Keratinocyte (primary cell): ENCODE measurements at regions not wholly inside any gene's neighbourhood (a gene's known extent, or its start where the extent isn't known, plus 50 kb on each side); places are given as distances from the start of the nearest gene placed in this dataset.
"Not testable (repeated sequence)": the region's sequence is repeated elsewhere in the genome, so short reads cannot be mapped to it uniquely, and the experiment has no call there.

Source experiments
- DNase-seq: peaks from one replicate; pipeline ENCODE4 v3.0.0-alpha.2; 2011; ENCODE audit warnings: low read depth, missing footprints, low spot score
- FAIRE-seq: peaks from 2 replicates; lab custom pipeline; 2011; peaks lifted over from hg19 to GRCh38; lab: Jason Lieb, UNC
- H2AFZ ChIP-seq: 2 replicates; pipeline ENCODE4 v1.6.0; 2012; ENCODE audit warnings: low read length, control low read depth, inconsistent platforms; ENCODE audit not compliant: control insufficient read depth
- H3K27ac ChIP-seq: 2 replicates; pipeline ENCODE4 v1.5.1; 2011; ENCODE audit warnings: low read length; ENCODE audit not compliant: control insufficient read depth, insufficient read depth
- H3K27me3 ChIP-seq: 3 replicates; pipeline ENCODE4 v1.6.0; 2011; ENCODE audit warnings: low read length; ENCODE audit not compliant: control insufficient read depth, insufficient read depth; ENCODE audit errors: extremely low read depth
- H3K36me3 ChIP-seq, 2 experiments: 2 replicates in 1 of 2; 3 replicates in 1 of 2; pipeline ENCODE4 v1.5.1; 2011; ENCODE audit warnings: low read length in 2 of 2, mild to moderate bottlenecking in 1 of 2; ENCODE audit not compliant: control insufficient read depth in 2 of 2, insufficient read depth in 2 of 2; ENCODE audit errors: extremely low read depth in 1 of 2
- H3K4me1 ChIP-seq: 3 replicates; pipeline ENCODE4 v1.5.1; 2011; ENCODE audit warnings: low read length; ENCODE audit not compliant: control insufficient read depth, insufficient read depth; ENCODE audit errors: extremely low read depth
- H3K4me2 ChIP-seq: 3 replicates; pipeline ENCODE4 v1.6.0; 2011; ENCODE audit warnings: low read depth, low read length; ENCODE audit not compliant: control insufficient read depth, insufficient read depth; ENCODE audit errors: extremely low read depth
- H3K4me3 ChIP-seq, 3 experiments: fragments of 200-600 bp in 1 of 3; sonication (generic) in 1 of 3; 2 replicates in 2 of 3; 3 replicates in 1 of 3; pipeline ENCODE4 v1.5.1; 2011 to 2016; ENCODE audit warnings: low read length in 3 of 3, mild to moderate bottlenecking in 3 of 3, control low read depth in 2 of 3, inconsistent platforms in 1 of 3, low read depth in 1 of 3, mixed read lengths in 1 of 3, mixed run types in 1 of 3, moderate library complexity in 1 of 3; ENCODE audit not compliant: control insufficient read depth in 2 of 3, insufficient read depth in 2 of 3; ENCODE audit errors: extremely low read depth in 1 of 3
- H3K79me2 ChIP-seq: 2 replicates; pipeline ENCODE4 v1.6.0; 2012; ENCODE audit warnings: low read length; ENCODE audit not compliant: control insufficient read depth, insufficient read depth
- H3K9ac ChIP-seq: 3 replicates; pipeline ENCODE4 v1.6.0; 2011; ENCODE audit warnings: low read length; ENCODE audit not compliant: control insufficient read depth, insufficient read depth; ENCODE audit errors: extremely low read depth
- H3K9me1 ChIP-seq: 3 replicates; pipeline ENCODE4 v1.6.0; 2011; ENCODE audit warnings: low read length; ENCODE audit not compliant: control insufficient read depth, insufficient read depth; ENCODE audit errors: extremely low read depth
- H3K9me3 ChIP-seq: 2 replicates; pipeline ENCODE4 v1.5.1; 2012; ENCODE audit warnings: low read depth, low read length; ENCODE audit not compliant: control insufficient read depth
- H4K20me1 ChIP-seq: 3 replicates; pipeline ENCODE4 v1.6.0; 2011; ENCODE audit warnings: low read length; ENCODE audit not compliant: control insufficient read depth, insufficient read depth; ENCODE audit errors: extremely low read depth
- dilution Hi-C: fragments of 300-500 bp; cut with MboI; formaldehyde crosslinking; loops from one replicate; pipeline ENCODE4 v1.7.0; 2020; ENCODE audit warnings: low sequenced_read_pairs; ENCODE audit not compliant: extremely low pct_ligation_motif_present

DNA sequence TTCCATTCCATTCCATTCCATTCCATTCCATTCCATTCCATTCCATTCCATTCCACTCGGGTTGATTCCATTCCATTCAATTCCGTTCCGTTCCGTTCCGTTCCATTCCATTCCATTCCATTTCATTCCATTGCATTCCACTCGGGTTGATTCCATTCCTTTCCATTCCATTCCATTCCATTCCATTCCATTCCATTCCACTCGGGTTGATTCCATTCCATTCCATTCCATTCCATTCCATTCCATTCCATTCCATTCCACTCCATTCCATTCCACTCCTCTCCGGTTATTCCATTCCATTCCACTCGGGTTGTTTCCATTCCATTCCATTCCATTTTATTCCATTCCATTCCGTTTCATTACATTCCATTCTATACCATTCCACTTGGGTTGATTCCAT lies 151.0 kb downstream of the CWH43 start:
- H3K9ac ChIP-seq, H3K79me2 ChIP-seq, H3K4me1 ChIP-seq, H4K20me1 ChIP-seq, H3K4me3 ChIP-seq, H3K4me2 ChIP-seq, H3K27me3 ChIP-seq, DNase-seq, H3K9me3 ChIP-seq, H3K9me1 ChIP-seq, dilution Hi-C loops, H3K36me3 ChIP-seq, FAIRE-seq, H3K27ac ChIP-seq, H2AFZ ChIP-seq: not testable (repeated sequence)

DNA sequence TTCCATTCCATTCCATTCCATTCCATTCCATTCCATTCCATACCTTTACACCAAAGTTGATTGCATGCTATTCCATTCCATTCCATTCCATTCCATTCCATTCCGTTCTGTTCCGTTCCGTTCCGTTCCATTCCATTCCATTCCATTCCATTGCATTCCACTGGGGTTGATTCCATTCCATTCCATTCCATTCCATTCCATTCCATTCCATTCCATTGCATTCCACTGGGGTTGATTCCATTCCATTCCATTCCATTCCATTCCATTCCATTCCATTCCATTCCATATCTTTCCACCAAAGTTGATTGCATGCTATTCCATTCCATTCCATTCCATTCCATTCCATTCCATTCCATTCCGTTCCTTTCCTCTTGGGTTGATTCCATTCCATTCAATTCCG lies 151.9 kb downstream of the CWH43 start:
- H3K36me3 ChIP-seq, dilution Hi-C loops, FAIRE-seq, H3K4me2 ChIP-seq, H3K27ac ChIP-seq, H2AFZ ChIP-seq, H3K4me3 ChIP-seq, H3K79me2 ChIP-seq, H3K9ac ChIP-seq, H4K20me1 ChIP-seq, H3K9me3 ChIP-seq, DNase-seq, H3K9me1 ChIP-seq, H3K4me1 ChIP-seq, H3K27me3 ChIP-seq: not testable (repeated sequence)

GRCh38 chr4:49138818-49139217 lies 152.7 kb downstream of the CWH43 start:
- H3K27ac ChIP-seq, H3K79me2 ChIP-seq, H3K9me1 ChIP-seq, H3K4me3 ChIP-seq, DNase-seq, H3K27me3 ChIP-seq, H3K9me3 ChIP-seq, H3K9ac ChIP-seq, H2AFZ ChIP-seq, H3K4me1 ChIP-seq, dilution Hi-C loops, FAIRE-seq, H3K36me3 ChIP-seq, H4K20me1 ChIP-seq, H3K4me2 ChIP-seq: not testable (repeated sequence)

GRCh38 chr4:49139513-49139912 lies 153.4 kb downstream of the CWH43 start:
- H3K27me3 ChIP-seq, FAIRE-seq, H4K20me1 ChIP-seq, H3K4me3 ChIP-seq, H3K36me3 ChIP-seq, H3K4me1 ChIP-seq, dilution Hi-C loops, H3K79me2 ChIP-seq, H3K27ac ChIP-seq, H3K4me2 ChIP-seq, H3K9ac ChIP-seq, DNase-seq, H3K9me1 ChIP-seq, H2AFZ ChIP-seq: not testable (repeated sequence)
- H3K9me3 ChIP-seq = peaks cover 13% of the 10 kb centered on the region

GRCh38 chr4:49140351-49140750 lies 154.3 kb downstream of the CWH43 start:
- H3K27ac ChIP-seq, H3K79me2 ChIP-seq, H2AFZ ChIP-seq, H3K9me1 ChIP-seq, H3K9ac ChIP-seq, DNase-seq, H3K4me2 ChIP-seq, H3K27me3 ChIP-seq, H3K4me3 ChIP-seq, H4K20me1 ChIP-seq, H3K36me3 ChIP-seq, FAIRE-seq, H3K4me1 ChIP-seq, dilution Hi-C loops: not testable (repeated sequence)
- peaks cover 18% of the 10 kb centered on the region for H3K9me3 ChIP-seq
